ENCODE measurements at regions not wholly inside any gene's neighbourhood (a gene's known extent, or its start where the extent isn't known, plus 50 kb on each side); places are given as distances from the start of the nearest gene placed in this dataset.

DNA sequence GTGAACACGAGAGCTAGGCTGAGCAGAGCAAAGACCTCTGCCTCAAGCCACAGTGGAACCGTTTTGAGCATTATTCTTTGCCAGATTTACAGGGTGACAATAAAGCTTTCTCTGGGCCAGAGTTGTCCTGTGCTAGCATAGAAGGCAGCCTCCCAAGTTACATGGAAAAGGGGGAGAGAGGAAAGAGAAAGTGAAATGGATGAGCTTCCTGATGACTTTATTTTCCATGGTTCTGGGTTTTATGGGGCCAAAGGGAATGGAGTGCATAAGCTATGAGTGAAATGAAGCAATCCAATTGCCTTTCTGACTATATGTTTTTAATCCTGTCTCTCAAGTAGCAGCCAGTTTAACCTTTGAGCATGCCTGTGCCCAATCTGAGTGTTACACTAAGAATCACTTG, 428.4 kb downstream of the COG6 start:
- TF ChIP-seq, protein P1, sequence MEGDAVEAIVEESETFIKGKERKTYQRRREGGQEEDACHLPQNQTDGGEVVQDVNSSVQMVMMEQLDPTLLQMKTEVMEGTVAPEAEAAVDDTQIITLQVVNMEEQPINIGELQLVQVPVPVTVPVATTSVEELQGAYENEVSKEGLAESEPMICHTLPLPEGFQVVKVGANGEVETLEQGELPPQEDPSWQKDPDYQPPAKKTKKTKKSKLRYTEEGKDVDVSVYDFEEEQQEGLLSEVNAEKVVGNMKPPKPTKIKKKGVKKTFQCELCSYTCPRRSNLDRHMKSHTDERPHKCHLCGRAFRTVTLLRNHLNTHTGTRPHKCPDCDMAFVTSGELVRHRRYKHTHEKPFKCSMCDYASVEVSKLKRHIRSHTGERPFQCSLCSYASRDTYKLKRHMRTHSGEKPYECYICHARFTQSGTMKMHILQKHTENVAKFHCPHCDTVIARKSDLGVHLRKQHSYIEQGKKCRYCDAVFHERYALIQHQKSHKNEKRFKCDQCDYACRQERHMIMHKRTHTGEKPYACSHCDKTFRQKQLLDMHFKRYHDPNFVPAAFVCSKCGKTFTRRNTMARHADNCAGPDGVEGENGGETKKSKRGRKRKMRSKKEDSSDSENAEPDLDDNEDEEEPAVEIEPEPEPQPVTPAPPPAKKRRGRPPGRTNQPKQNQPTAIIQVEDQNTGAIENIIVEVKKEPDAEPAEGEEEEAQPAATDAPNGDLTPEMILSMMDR (IDR thresholded peaks at IDR 0.05; ENCODE audit: low read length), result no peak
- no peak for TF ChIP-seq EZH2 (IDR thresholded peaks at IDR 0.05; ENCODE audit: borderline replicate concordance, low read length)
